ENCODE measurements at regions not wholly inside any gene's neighbourhood (a gene's known extent, or its start where the extent isn't known, plus 50 kb on each side); places are given as distances from the start of the nearest gene placed in this dataset.

- TF ChIP-seq HMGXB4 (CRISPR knock-in tag; IDR thresholded peaks at IDR 0.05) (no peak), MXD4 (CRISPR knock-in tag; IDR thresholded peaks at IDR 0.05; ENCODE audit: borderline replicate concordance) (no peak), E2F5 (CRISPR knock-in tag; IDR thresholded peaks at IDR 0.05) (no peak), AFF4 (CRISPR knock-in tag; IDR thresholded peaks at IDR 0.05; ENCODE audit: borderline replicate concordance) (no peak), KAT7 (CRISPR knock-in tag; IDR thresholded peaks at IDR 0.05; ENCODE audit: borderline replicate concordance) (no peak), CDX4 (CRISPR knock-in tag; IDR thresholded peaks at IDR 0.05; ENCODE audit: borderline replicate concordance) (no peak)
Measured at GRCh38 chr17:73943416-73944110, 259.9 kb upstream of the RPL38 start (continued).

GRCh38 chr17:73944366-73944765 lies 259.1 kb upstream of the RPL38 start:
- Mint-ChIP-seq H3K4me1 (no peaks in the 10 kb centered on the region), H3K27ac (no peak overlapping the region), H3K4me3 (no peak overlapping the region), H3K36me3 (no peaks in the 10 kb centered on the region), H3K27me3 (ENCODE audit: low read depth) (peaks cover 18% of the 10 kb centered on the region), H3K9me3 (no peaks in the 10 kb centered on the region)
- ATAC-seq (no peak), DNase-seq (ENCODE audit: low spot score) (no peak)
- CTCF ChIA-PET = interaction anchor here (0.6 kb wide), 1 partner anchor 349 kb away, joined by 3 read pairs; no protein-coding TSS in a partner anchor
- POLR2A ChIA-PET = no interaction called here
- no peak for TF ChIP-seq ZMAT4 (CRISPR knock-in tag; IDR thresholded peaks at IDR 0.05)
- no peak for TF ChIP-seq EMX1 (CRISPR knock-in tag; IDR thresholded peaks at IDR 0.05)
- no peak for TF ChIP-seq JUN (CRISPR knock-in tag; IDR thresholded peaks at IDR 0.05)

- H3K4me1 Mint-ChIP-seq = peaks cover 5% of the 10 kb centered on the region
- no peak overlapping the region for H3K27ac Mint-ChIP-seq
- no peak overlapping the region for H3K4me3 Mint-ChIP-seq
- no peak for ATAC-seq
- no peak for DNase-seq (ENCODE audit: low spot score)
- no peaks in the 10 kb centered on the region for H3K36me3 Mint-ChIP-seq
- no peaks in the 10 kb centered on the region for H3K9me3 Mint-ChIP-seq
- POLR2A ChIA-PET = no interaction called here
- CTCF ChIA-PET = interaction anchor here (1.2 kb wide), 1 partner anchor 83 kb away, joined by 3 read pairs; no protein-coding TSS in a partner anchor
- peaks cover 41% of the 10 kb centered on the region for H3K27me3 Mint-ChIP-seq (ENCODE audit: low read depth)
- no peak for TF ChIP-seq TEAD1 (CRISPR knock-in tag; IDR thresholded peaks at IDR 0.05)
- no peak for TF ChIP-seq ZNF396 (CRISPR knock-in tag; IDR thresholded peaks at IDR 0.05; ENCODE audit: borderline replicate concordance)
- TF ChIP-seq SMAD3 (CRISPR knock-in tag; IDR thresholded peaks at IDR 0.05; ENCODE audit: borderline replicate concordance) = no peak
Measured at GRCh38 chr17:73947281-73947965, 256.1 kb upstream of the RPL38 start.
